Suprapubic skin (tissue), 3 donors: ENCODE measurements at regions not wholly inside any gene's neighbourhood (a gene's known extent, or its start where the extent isn't known, plus 50 kb on each side); places are given as distances from the start of the nearest gene placed in this dataset.

ENCODE experiments used
- POLR2A ChIP-seq, 2 donors: fragments of 450-650 bp; IDR thresholded peaks; one replicate each; pipeline ENCODE4 v1.6.1; 2017; ENCODE audit warnings: antibody characterized with exemption in 2 of 2, mild to moderate bottlenecking in 2 of 2, moderate library complexity in 2 of 2
- TF ChIP-seq, protein P1 (sequence below), 2 donors: fragments of 200-600 bp in 1 of 2; fragments of 450-650 bp in 1 of 2; sonication (generic) in 1 of 2; IDR thresholded peaks; one replicate each; pipeline ENCODE4 v1.5.1; 2016 to 2019; ENCODE audit warnings: antibody characterized with exemption in 2 of 2, mild to moderate bottlenecking in 1 of 2, moderate library complexity in 1 of 2

DNA sequence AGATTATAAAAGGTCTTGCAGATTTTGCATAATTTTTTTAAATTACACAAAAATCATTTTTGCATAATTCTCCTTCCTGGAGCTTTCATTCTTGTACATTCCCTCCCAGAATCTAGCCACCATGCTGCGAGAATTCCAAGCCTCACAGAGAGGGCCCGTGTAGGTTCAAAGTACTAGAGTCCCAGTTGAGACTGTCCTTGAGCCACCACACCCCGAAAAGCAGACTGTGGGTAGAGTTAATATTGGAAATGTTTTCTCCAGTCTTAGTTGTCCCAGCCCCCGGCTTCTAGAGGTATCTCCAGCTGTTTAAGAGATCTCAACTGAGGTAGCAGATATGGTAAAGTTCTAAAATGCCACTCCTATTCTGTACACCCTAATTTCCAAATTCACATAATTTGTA, 407.3 kb upstream of the ANO3 start:
- TF ChIP-seq, protein P1, sequence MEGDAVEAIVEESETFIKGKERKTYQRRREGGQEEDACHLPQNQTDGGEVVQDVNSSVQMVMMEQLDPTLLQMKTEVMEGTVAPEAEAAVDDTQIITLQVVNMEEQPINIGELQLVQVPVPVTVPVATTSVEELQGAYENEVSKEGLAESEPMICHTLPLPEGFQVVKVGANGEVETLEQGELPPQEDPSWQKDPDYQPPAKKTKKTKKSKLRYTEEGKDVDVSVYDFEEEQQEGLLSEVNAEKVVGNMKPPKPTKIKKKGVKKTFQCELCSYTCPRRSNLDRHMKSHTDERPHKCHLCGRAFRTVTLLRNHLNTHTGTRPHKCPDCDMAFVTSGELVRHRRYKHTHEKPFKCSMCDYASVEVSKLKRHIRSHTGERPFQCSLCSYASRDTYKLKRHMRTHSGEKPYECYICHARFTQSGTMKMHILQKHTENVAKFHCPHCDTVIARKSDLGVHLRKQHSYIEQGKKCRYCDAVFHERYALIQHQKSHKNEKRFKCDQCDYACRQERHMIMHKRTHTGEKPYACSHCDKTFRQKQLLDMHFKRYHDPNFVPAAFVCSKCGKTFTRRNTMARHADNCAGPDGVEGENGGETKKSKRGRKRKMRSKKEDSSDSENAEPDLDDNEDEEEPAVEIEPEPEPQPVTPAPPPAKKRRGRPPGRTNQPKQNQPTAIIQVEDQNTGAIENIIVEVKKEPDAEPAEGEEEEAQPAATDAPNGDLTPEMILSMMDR (IDR thresholded peaks at IDR 0.05) = no peak
- TF ChIP-seq POLR2A (IDR thresholded peaks at IDR 0.05) = no peak
